Dedifferentiated amniotic fluid mesenchymal stem cell (primary cell): ENCODE measurements at regions not wholly inside any gene's neighbourhood (a gene's known extent, or its start where the extent isn't known, plus 50 kb on each side); places are given as distances from the start of the nearest gene placed in this dataset.
A peak's percentile ranks its signal among the peaks of the same experiment; 100 is the strongest.

Experiments
- DNase-seq: peaks from one replicate; pipeline ENCODE4 v3.0.0-alpha.2; 2016; ENCODE audit errors: extremely low spot score

DNA sequence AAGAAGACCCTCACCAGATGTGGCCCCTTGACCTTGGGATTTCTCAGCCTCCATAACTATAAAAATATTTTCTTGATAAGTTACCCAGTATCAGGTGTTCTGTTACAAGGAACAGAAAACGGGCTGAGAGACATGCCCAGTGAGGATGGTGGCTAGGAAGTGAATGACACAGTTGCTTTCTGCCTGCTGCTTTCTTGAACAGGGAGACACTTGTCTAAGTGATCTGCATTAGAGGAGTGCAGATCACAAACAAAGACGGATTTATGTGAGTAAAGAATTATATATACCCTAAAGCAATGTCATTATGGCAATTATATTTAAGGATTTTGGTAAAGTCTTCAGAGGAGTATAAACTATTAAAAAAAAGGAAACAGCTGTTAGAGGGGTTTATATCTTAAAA, 169.2 kb upstream of the AHR start:
- no peak for DNase-seq

DNA sequence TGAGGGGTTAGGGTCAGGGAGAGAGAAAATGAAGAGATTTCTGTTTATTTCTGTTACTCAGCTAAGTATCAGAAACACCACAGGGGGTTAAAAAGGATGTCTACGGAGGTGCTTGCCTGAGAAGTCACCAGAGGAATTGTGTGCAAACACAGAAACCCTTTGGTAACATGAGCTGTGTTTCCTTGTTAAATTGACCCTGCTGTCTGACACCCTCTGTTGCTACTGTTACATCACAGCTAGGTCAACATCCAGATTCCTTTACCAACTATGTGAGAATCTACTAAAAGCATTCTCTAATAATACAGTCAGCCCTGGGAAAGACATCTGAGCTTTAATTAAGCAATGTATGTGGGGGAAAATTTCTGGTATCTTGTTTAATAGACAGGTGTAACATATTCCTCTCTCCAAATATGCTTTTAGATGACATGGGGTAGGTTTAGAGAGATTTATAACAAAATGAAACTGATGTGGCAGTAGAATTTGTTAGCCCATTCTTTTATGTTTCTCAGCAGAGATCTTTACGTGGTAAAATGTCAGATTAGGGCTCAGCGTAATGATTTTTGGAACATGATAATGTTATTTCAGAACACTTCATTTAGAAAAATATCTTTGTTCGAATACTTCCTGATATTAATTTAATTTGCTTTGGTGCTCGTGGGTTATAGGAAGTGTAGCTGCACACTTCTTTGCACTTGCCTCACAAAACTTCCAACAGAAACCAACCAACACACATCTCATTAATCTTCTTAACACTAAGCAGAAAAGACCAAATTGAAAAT, 168.0 kb upstream of the AHR start:
- peak; percentile 25 for DNase-seq

DNA sequence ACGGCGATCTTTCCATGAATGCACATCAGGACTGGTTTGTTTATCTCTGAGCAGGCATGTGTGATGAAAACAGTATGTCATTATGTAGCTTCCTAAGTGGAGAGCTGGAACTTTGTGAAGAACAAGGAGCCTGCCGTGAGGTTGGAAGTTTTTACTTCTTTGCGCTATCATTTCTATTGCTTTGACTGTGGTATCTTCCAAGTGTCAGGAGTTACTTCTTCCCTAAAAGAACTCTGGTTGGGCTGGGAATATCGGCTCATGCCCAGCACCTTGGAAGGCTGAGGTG, 167.4 kb upstream of the AHR start:
- DNase-seq, result no peak

DNA sequence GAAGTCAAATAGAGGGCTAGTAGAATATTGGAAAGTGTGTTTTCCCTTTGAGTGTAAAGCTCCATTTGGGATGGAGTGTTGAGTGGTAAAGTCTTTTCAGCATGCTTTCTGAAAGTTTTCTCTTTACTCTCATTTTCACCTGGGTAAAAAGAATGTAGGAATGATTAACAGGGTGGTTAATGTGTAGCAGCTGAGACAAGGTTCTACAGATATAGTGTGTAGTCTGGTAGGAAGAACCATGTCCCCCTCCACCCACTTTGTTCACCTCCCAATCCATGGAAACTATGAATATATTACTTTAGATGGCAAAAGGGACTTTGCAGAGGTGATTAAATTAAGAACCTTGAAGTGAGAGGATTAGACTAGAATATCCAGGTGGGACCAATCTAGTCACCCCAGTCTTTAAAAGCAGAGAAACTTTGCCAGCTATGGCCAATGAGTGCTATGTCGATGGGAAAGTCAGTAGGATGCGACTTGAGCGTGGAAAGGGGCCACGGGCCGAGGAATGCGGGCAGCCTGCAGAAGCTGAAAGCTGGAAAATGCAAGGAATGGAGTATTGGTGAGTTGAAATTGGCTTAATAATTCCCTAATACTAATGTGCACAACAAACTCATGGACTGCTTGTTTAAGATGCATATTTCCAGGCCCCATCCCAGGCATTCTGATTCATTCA, 166.3 kb upstream of the AHR start:
- DNase-seq, result no peak

DNA sequence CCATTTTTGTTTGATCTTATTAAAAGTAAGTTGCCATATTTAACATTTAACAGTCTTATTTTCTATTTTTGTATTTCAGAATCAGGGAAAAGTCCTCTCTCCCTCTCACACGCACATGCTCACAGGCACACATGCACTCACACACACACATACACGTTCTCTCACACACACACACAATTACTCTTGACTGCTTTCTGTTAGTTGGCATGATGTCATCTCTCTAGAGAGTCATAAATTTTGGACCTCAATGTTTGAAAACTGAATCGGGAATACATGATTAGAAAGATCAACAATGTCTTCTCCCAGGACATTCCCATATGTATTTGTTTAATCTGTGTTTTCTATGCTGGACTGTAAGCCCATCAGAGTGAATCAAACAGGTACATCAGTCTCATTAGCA, 165.7 kb upstream of the AHR start:
- no peak for DNase-seq

DNA sequence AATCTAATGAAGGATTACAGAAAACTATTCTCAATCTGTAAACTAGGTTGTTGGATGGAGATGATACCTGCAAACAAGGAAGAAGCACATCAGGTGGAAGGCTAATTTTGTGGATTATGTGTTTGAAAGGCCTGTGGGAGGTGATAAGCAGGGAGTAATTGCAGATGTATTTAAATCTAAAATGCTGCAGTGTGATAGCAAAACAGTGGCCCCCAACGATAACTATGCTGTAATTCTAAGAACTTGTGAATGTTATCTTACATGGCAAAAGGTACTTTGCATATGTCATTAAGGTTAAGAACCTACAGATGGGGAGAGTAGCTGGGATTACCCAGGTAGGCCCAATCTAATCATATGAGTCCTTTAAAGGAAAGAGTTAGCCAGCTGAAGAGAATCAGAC, 164.5 kb upstream of the AHR start:
- DNase-seq, result no peak

DNA sequence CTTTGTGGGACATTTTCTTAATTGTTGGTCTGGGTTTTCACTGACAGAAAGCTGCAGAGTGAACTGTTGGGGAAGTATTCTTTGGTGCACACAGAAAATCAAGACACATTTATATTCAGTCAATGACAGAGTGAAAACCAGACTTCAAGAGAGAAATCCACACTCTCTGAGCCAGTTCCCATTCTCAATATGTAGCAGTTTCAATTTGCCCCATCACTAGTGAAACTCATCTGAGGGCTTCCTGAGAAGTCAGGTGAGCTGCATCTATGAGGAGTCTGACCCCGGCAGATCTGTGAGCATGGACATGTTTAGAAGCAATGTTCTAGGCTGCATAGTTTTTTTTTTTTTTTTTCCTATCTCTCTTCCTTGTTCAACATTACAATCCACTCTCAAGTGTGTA, 163.7 kb upstream of the AHR start:
- DNase-seq, result no peak

DNA sequence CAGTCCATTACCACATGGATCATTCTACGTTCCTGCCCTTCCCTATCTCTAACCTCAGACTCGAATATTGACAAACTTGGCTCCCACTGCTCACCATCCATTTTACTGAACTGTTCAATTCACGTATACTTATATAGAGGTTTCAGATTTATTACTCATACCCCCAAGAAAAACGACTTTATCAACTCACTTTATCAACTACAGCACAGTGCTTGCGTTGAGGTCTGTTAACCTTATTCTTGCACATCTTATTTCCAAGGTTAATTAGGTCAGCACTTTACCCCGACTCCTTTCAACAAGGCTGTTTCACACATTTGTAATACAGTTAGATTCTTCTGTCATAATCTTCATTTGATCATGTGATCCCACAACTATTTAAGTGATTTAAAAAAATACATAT, 162.3 kb upstream of the AHR start:
- no peak for DNase-seq

DNA sequence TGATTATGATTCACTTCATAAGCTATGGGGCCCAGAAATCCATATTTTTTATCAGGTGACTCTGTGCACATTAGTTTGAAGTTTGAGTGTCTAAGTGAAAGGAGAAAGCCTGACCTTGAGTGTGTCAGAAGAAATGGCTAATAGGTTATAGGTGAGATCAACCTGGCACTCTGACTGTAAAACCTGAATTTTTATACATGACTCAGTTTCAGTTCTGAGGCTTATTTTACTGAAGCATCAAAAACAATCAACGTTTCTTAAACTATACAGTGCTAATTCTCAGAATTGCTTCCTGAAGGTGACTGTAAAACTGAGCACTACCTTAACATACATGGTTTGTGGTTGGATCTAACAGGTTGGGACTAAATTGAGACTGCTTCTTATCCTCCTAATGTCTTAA, 159.4 kb upstream of the AHR start:
- DNase-seq, result no peak

DNA sequence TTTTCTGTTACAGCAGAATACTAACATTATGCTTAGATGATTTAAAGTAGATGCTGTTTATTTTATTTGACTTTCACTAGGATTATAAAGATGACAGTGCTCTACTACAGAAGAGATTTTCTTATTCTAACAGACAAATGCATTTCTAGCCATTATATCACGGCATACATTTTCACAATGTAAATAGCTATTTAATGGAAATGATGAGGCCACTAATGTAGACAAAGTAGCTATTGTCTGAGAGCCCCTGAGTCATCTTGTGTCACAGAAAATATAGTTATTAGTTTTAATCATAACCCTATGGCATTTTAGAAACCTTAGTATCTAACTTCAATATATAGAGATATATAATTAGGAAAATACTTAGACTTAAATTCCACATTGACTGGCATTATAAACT, 158.0 kb upstream of the AHR start:
- DNase-seq, result no peak

DNA sequence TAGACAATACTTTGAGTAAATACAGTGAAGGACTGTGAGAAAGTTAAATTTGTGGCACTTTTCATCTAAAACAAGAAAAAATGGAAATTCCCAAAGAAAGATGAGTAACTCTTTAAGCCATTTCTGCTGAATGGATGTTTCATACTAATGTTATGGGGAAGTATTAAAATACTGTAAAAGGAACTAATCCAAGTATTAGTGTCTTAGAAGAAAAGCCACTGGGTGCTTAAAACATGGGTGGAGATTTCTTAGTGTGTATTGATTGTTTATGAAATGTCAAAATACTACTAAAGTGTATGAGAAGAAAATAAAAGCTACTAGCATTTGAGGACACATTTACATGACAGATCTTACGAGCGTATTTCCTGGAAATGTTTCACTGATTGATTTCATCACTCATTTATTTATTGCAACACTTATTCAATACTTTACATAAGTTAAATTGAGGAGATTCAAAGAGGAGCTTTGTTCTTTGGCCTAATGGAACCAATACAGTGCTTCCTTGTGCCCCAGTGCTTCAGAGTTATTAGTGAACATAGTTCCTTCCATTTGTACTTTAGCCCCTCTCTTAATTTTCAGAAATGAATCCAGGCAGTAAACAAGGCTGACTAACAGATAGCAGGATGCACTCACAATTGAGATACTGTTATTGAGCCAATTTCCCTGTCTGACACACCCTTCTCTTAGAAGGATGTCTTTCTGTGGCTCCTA, 155.5 kb upstream of the AHR start:
- DNase-seq, result no peak

DNA sequence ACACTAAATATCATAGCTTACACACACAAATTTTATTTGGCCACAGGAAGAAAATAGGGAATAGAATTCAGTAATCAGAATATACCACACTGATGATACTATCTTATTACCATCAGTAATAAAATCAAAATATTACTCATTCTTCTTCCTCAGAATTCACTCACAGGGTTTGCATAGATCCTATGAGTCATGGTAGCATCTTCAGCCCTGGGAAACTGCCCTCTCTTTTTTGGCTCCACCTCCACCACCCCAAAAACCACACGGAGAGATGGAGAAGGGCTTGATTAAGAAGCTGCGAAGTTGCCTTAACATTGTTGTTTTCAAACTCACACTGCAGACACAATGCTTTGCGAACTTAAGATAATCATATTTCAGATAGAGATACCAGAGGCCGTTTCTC, 154.1 kb upstream of the AHR start:
- DNase-seq, result no peak

DNA sequence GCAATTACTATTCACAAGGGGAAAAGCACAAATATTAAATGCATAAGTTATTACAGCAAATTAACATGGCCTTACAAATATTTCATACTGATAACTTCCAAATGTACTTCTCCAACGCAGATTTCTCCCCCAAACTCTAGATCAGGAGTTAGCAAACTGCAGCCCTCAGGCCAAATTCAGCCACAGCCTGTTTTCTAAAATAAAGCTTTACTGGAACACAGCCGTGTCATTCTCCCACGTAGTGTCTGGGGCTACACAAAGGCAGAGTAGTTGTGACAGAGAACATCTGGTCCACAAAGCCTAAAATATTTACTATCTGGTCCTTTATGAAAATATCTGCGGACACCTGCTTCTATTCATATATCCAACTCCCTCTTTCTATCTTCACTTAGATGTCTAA, 151.8 kb upstream of the AHR start:
- no peak for DNase-seq

DNA sequence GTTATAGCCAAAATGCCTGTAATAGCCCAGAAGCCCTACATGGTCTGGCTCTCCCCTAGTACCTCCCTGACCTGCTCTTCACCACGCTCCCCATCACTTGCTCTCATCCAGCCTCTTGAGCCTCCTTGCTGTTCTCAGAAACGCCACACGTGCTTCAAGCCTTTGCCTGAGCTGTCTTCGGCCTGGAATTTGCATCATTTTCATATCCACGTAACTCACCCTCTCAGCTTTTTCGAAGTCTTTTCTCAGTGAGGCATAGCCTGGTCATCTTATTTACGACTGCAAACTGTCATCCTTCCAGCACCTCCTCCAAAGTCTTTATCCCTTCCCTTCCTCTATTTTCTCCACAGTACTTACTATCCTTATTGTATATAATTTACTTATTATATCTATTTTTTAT, 151.0 kb upstream of the AHR start:
- DNase-seq, result no peak

DNA sequence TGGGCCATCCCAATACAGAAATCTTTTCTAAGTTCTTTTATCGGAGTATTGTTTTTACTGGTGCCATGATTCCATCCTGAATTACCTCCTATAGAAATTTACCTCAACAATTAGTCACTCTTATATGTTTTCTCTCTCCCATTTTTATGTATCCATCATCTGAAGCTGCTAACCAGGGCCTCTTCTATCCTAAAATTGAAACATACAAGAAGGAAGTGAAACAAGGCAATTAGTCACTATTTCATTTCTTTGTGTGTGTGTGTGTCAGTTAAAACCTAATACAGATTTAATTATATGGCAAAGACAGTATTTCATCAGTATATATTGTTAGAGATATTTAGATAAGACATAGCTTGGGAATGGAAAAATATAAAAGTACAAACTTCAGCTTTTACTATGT, 148.4 kb upstream of the AHR start:
- DNase-seq, result no peak

DNA sequence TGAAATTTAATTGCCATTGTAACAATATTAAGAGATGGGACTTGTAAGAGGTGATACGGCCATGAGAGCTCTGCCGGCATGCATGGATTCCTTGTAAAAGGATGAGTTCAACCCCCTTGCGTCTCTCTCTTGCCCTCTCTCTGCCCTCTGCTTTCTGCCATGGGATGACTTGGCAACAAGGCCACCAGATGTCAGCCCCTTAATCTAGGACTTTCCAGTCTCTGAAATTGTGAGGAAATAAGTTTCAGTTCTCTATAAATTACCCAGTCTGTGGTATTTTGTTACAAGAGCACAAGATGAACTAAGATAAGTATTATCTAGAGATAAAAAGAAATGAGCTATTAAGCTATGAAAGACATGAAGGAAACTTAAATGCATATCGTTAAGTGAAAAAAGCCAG, 145.7 kb upstream of the AHR start:
- no peak for DNase-seq

DNA sequence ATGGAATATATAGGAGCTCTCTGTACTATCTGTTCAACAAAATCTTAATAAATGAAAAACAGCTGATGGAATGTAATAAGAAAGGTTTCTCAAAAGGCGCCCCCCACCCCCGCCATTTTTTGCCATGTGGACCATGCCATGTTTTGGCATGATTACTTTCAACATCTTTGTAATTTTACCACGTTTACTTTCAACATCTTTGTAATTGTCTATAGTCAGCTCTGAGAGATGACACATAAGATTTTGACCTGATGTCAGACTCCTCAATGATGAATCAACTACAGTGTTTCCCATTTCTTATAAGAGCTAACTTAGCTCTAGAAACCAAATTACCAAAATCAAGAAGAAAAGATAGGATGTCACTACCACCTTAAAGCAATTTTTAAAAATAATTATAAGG, 144.9 kb upstream of the AHR start:
- no peak for DNase-seq

DNA sequence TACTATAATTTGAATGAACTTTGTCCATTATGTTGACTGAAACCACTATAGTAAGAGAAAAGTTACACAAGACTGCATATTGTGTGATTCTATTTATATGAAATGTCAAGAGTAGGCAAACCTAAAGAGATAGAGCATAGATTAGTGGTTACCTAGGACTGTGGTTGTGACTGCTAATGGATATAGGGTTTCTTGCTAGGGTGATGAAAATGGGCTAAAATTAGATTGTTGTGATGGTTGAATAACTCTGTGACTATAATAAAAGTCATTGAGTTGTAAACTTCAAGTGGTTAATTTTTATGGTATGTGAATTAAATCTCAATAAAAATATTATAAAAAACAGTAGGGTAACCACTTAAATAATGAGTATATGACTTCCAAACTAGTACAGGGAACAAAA, 142.9 kb upstream of the AHR start:
- no peak for DNase-seq

DNA sequence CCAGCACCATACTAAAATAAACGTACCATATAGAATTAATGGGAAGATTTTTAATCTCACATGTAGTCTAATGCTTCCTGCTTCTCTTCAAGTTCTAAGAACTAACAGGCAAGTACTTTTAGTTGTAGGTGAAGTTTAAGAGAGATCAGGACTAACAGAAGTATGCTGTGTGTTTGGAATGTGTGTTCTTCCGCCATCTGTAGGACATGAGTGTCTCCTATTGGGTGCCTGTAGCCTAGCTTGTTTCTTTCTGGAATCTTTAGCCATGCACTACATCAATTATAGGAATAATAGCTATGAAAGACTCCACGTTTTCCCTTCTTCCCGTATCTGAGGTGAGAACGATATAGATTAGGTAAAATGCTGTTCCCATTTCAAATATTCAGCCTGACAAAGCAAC, 140.2 kb upstream of the AHR start:
- DNase-seq, result no peak

DNA sequence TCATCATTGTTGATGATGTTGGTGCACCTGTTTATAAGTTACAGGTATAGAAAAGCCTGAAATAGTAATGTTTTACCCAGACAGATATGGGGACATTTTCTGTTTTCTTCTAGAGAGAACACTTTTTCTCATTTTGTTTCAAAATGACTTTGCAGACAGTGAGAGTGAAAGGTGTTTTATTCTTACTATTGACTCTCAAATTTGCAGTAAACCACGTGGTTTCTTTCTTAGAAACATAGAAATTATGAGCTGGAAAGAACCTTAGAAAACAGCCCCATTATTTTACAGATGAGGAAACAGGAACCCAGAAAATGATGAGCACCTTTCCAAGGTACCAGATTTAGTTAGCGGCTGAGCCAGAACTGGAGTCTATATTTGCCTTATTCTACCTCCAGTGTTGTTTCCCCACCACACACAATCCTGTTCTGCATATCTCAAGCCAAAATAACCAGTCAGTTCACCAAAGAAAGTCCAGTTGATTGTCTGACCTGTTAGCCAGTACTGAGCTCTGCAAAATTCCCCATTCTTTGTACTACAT, 138.9 kb upstream of the AHR start:
- no peak for DNase-seq

DNA sequence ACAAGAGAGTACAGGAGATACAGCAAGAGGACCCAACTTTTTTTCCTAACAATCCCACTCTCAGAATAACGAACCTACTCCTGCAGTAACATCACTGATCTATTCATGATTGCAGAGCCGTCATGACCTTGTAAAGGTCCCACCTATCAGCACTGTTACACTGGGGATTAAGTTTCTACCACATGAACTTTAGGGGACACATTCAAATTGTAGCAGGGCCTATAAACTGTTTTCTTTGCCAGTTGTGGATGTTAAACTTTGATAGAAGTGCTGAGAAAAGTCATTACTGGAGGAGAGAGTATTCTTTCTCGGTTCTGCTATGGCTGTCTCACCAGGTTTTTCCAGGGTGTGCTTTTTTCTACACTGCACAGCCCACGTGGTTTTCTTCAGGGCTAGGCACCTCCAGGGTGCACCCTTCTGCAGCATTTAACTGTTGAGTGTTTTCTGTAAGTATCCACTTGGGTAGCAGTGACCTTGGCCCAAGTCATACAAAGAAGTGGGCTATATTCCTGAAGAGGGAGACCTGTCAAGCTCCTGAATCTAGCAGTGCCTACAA, 131.6 kb upstream of the AHR start:
- no peak for DNase-seq

DNA sequence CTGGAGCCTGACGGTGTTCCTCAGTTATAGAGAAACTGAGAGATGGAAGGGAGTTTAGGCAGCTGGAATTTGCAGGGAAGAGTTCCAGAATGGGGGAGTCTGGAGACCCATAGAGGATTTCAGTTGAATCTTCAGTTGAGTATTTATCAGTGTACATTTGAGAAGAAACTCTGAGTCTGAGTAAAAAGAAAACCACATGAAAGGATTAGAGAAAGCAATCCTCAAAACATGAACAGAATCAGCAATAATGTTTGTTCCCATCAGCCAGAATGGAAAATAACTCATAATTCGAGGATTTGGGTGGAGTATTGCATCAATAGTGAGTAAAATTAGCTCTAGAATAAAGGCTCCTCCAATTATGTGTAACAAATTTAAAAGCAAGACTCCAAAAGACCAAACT, 130.0 kb upstream of the AHR start:
- no peak for DNase-seq

DNA sequence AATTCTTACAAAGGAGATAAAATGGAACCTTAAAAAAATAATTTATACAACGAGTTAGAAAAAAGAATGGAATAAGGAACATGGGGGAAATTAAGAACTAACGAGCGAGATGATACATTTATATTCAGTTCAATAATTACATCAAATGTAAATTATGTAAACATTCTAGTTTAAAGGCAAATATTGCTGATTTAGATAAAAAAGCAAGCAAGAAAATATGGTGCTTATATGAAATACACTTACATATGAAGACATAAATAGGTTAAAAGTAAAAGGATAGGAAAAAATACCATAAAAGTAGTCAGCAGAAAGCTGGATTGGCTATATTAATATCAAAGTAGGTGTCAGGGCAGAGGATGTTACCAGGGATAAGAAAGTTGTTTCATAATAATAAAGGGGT, 127.0 kb upstream of the AHR start:
- no peak for DNase-seq
